Panc1 (cell line): ENCODE measurements at regions not wholly inside any gene's neighbourhood (a gene's known extent, or its start where the extent isn't known, plus 50 kb on each side); places are given as distances from the start of the nearest gene placed in this dataset.

ENCODE experiments used
- ATAC-seq: fragments of 200-7000 bp; cut with Tn5 transposase; 2 replicates; pipeline ENCODE4 v1.9.1; 2020; ENCODE audit warnings: mild to moderate bottlenecking, moderate library complexity
- BruUV-seq: library from RNA; stranded (reverse); fragments of 400-500 nt; replicated peaks from 2 replicates; lab custom pipeline; 2021; lab: Mats Ljungman, UMichigan
- CTCF ChIA-PET: fragments of 300-600 bp; sonication (Branson Sonifier 250); formaldehyde crosslinking; loops from one replicate; lab custom pipeline; 2022; ENCODE audit warnings: antibody characterized with exemption; lab: Charles Lee
- POLR2A ChIA-PET: fragments of 300-600 bp; sonication (Branson Sonifier 250); formaldehyde crosslinking; loops from one replicate; lab custom pipeline; 2022; ENCODE audit warnings: antibody characterized with exemption; lab: Charles Lee
- DNase-seq: peaks from one replicate; pipeline ENCODE4 v3.0.0-alpha.2; 2010; ENCODE audit warnings: low read depth, low spot score
- H3K27ac ChIP-seq: 2 replicates; pipeline ENCODE4 v1.5.1; 2011; ENCODE audit warnings: mild to moderate bottlenecking, low read length, inconsistent platforms
- H3K27me3 ChIP-seq: fragments of 200-500 bp; sonication (Bioruptor generic); 2 replicates; pipeline ENCODE4 v1.6.0; 2014; ENCODE audit warnings: low read length, inconsistent platforms; ENCODE audit not compliant: control insufficient read depth, insufficient read depth
- H3K36me3 ChIP-seq: fragments of 200-500 bp; sonication (Bioruptor generic); 2 replicates; pipeline ENCODE4 v1.5.1; 2014; ENCODE audit warnings: inconsistent platforms, mild to moderate bottlenecking, low read length, moderate library complexity; ENCODE audit not compliant: control insufficient read depth, insufficient read depth
- H3K4me1 ChIP-seq: 2 replicates; pipeline ENCODE4 v1.5.1; 2011; ENCODE audit warnings: inconsistent platforms, mild to moderate bottlenecking, low read length, moderate library complexity; ENCODE audit not compliant: control insufficient read depth, insufficient read depth
- H3K4me3 ChIP-seq, 2 experiments: 2 replicates each; pipeline ENCODE4 v1.5.1; 2011 to 2012; ENCODE audit warnings: low read depth in 2 of 2, low read length in 2 of 2, mild to moderate bottlenecking in 2 of 2, inconsistent platforms in 1 of 2, moderate library complexity in 1 of 2
- H3K9me3 ChIP-seq: fragments of 200-500 bp; sonication (Bioruptor generic); 2 replicates; pipeline ENCODE4 v1.5.1; 2014; ENCODE audit warnings: low read depth, mild to moderate bottlenecking, inconsistent platforms, low read length, moderate library complexity; ENCODE audit not compliant: control insufficient read depth, insufficient read depth
- POLR2AphosphoS5 ChIP-seq: IDR thresholded peaks from 2 replicates; pipeline ENCODE4 v1.6.1; 2012; ENCODE audit warnings: mild to moderate bottlenecking, low read depth, low read length, moderate library complexity
- SIN3A ChIP-seq: IDR thresholded peaks from 2 replicates; pipeline ENCODE4 v1.6.1; 2012; ENCODE audit warnings: low read depth, mild to moderate bottlenecking, low read length, moderate library complexity, borderline replicate concordance; ENCODE audit not compliant: insufficient read depth
- TCF7L2 ChIP-seq: IDR thresholded peaks from 2 replicates; pipeline ENCODE4 v1.6.1; 2011; ENCODE audit warnings: mild to moderate bottlenecking, low read depth, low read length, inconsistent platforms
- in situ Hi-C: cut with HindIII; loops from 2 replicates; pipeline ENCODE4 v1.10.0; 2016; ENCODE audit warnings: low sequenced_read_pairs, low pct_unique_long_range_greater_than_20kb
- intact Hi-C: fragments of 100-400 bp; cut with micrococcal nuclease; formaldehyde crosslinking; loops from one replicate; pipeline ENCODE4 v1.10.0; 2022; ENCODE audit not compliant: unreplicated experiment
- TF ChIP-seq, protein P1 (sequence below), 2 experiments: IDR thresholded peaks; 2 replicates each; pipeline ENCODE4 v1.6.1; 2011 to 2012; ENCODE audit warnings: low read depth in 2 of 2, control low read depth in 1 of 2, low read length in 1 of 2, mild to moderate bottlenecking in 1 of 2, moderate library complexity in 1 of 2; ENCODE audit not compliant: insufficient read depth in 1 of 2
- TF ChIP-seq, protein P2 (sequence below): fragments of 450-650 bp; IDR thresholded peaks from 2 replicates; pipeline ENCODE4 v1.5.1; 2017; ENCODE audit warnings: mild to moderate bottlenecking

DNA sequence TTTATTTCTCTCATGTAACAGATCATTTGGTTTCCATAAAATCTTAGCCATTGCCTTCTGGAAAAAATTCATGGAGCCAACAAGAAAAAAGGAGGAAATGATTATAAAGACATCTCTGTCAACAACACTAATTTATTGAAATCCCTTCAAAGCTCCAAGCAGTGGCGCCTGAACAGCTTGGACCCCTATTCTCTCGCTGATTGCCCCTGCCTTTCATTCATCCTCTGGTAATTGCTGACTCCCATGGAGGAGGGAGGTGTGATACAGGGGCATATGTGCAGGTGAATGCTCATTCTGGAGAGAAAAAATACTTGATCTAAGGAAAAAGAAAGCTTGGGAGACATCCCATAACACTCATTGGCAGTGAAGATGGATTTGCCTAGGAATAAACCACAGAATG, 345.5 kb downstream of the FGFR2 start:
- no peak overlapping the region for H3K4me3 ChIP-seq
- H3K27me3 ChIP-seq = no peaks in the 10 kb centered on the region
- CTCF ChIA-PET = no interaction called here
- intact Hi-C loops (no loop called here), in situ Hi-C loops (no loop called here)
- no peaks in the 10 kb centered on the region for H3K36me3 ChIP-seq
- no peak overlapping the region for H3K27ac ChIP-seq
- DNase-seq = no peak
- POLR2A ChIA-PET = no interaction called here
- no peak for TF ChIP-seq POLR2AphosphoS5
- TF ChIP-seq SIN3A = no peak
- TF ChIP-seq, protein P1, sequence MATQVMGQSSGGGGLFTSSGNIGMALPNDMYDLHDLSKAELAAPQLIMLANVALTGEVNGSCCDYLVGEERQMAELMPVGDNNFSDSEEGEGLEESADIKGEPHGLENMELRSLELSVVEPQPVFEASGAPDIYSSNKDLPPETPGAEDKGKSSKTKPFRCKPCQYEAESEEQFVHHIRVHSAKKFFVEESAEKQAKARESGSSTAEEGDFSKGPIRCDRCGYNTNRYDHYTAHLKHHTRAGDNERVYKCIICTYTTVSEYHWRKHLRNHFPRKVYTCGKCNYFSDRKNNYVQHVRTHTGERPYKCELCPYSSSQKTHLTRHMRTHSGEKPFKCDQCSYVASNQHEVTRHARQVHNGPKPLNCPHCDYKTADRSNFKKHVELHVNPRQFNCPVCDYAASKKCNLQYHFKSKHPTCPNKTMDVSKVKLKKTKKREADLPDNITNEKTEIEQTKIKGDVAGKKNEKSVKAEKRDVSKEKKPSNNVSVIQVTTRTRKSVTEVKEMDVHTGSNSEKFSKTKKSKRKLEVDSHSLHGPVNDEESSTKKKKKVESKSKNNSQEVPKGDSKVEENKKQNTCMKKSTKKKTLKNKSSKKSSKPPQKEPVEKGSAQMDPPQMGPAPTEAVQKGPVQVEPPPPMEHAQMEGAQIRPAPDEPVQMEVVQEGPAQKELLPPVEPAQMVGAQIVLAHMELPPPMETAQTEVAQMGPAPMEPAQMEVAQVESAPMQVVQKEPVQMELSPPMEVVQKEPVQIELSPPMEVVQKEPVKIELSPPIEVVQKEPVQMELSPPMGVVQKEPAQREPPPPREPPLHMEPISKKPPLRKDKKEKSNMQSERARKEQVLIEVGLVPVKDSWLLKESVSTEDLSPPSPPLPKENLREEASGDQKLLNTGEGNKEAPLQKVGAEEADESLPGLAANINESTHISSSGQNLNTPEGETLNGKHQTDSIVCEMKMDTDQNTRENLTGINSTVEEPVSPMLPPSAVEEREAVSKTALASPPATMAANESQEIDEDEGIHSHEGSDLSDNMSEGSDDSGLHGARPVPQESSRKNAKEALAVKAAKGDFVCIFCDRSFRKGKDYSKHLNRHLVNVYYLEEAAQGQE (IDR thresholded peaks at IDR 0.05; ENCODE audit: insufficient read depth in 1 of 2, low read depth in 2 of 2, low read length in 1 of 2) = no peak
- TF ChIP-seq TCF7L2 = no peak
- TF ChIP-seq, protein P2, sequence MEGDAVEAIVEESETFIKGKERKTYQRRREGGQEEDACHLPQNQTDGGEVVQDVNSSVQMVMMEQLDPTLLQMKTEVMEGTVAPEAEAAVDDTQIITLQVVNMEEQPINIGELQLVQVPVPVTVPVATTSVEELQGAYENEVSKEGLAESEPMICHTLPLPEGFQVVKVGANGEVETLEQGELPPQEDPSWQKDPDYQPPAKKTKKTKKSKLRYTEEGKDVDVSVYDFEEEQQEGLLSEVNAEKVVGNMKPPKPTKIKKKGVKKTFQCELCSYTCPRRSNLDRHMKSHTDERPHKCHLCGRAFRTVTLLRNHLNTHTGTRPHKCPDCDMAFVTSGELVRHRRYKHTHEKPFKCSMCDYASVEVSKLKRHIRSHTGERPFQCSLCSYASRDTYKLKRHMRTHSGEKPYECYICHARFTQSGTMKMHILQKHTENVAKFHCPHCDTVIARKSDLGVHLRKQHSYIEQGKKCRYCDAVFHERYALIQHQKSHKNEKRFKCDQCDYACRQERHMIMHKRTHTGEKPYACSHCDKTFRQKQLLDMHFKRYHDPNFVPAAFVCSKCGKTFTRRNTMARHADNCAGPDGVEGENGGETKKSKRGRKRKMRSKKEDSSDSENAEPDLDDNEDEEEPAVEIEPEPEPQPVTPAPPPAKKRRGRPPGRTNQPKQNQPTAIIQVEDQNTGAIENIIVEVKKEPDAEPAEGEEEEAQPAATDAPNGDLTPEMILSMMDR = no peak
- no peaks in the 10 kb centered on the region for H3K4me1 ChIP-seq
- no peaks in the 10 kb centered on the region for H3K9me3 ChIP-seq
- BruUV-seq = no TSS peak
- no peak for ATAC-seq

DNA sequence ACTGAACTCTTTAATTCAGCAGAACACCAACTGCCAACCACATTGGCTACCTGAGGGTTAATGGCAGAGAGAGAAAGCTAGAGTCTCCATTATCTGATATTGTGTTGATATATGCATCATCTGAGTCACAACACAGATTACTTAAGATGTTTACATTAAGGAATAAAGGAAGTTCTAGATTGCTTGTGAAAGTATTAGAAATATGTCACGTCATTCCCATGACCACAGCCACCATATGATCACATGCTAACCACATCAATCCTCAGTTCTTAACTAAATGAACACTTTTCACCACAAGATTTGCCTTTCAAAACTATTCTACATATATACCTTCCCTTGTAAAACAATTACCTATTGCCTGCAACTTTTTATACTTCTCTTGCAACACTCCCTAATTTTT, 337.9 kb downstream of the FGFR2 start:
- intact Hi-C loops = no loop called here
- Histone ChIP-seq H3K9me3 (no peaks in the 10 kb centered on the region), H3K4me1 (no peaks in the 10 kb centered on the region), H3K27ac (no peak overlapping the region), H3K27me3 (no peaks in the 10 kb centered on the region), H3K36me3 (no peaks in the 10 kb centered on the region), H3K4me3 (no peak overlapping the region)
- DNase-seq (peak; percentile 1), ATAC-seq (no peak)
- in situ Hi-C loops = no loop called here
- POLR2A ChIA-PET = no interaction called here
- CTCF ChIA-PET = no interaction called here
- BruUV-seq = no TSS peak
- TF ChIP-seq, protein P1 (IDR thresholded peaks at IDR 0.05; ENCODE audit: insufficient read depth in 1 of 2, low read depth in 2 of 2, low read length in 1 of 2) = no peak
- TF ChIP-seq, protein P2 = no peak
- TF ChIP-seq POLR2AphosphoS5 (no peak), SIN3A (no peak)
